GM19452 (cell line): ENCODE measurements at regions not wholly inside any gene's neighbourhood (a gene's known extent, or its start where the extent isn't known, plus 50 kb on each side); places are given as distances from the start of the nearest gene placed in this dataset.

Source experiments
- ATAC-seq: cut with Tn5 transposase; IDR thresholded peaks from one replicate; pipeline ENCODE4 v1.9.1; 2021; ENCODE audit not compliant: unreplicated experiment

- ATAC-seq: no peak
Observed at GRCh38 chr10:29858702-29859267, 200.6 kb downstream of the JCAD start.

GRCh38 chr10:29857843-29858701 lies 201.3 kb downstream of the JCAD start:
- no peak for ATAC-seq

GRCh38 chr10:29856295-29856694 lies 203.1 kb downstream of the JCAD start:
- ATAC-seq: no peak

GRCh38 chr10:29853913-29854312 lies 205.5 kb downstream of the JCAD start:
- no peak for ATAC-seq

GRCh38 chr10:29851241-29851640 lies 208.1 kb downstream of the JCAD start:
- no peak for ATAC-seq

- no peak for ATAC-seq
Observed at GRCh38 chr10:29850371-29850770, 209.0 kb downstream of the JCAD start.

GRCh38 chr10:29849886-29850285 lies 209.5 kb downstream of the JCAD start:
- no peak for ATAC-seq

GRCh38 chr10:29849126-29849833 lies 210.1 kb downstream of the JCAD start:
- no peak for ATAC-seq

GRCh38 chr10:29846881-29847280 lies 212.1 kb upstream of the SVIL start:
- ATAC-seq: no peak

GRCh38 chr10:29845166-29845565 lies 210.4 kb upstream of the SVIL start:
- no peak for ATAC-seq

- no peak for ATAC-seq
Observed at GRCh38 chr10:29843143-29843542, 208.4 kb upstream of the SVIL start.

GRCh38 chr10:29841724-29842649 lies 207.2 kb upstream of the SVIL start:
- no peak for ATAC-seq

GRCh38 chr10:29840516-29841276 lies 205.9 kb upstream of the SVIL start:
- no peak for ATAC-seq

GRCh38 chr10:29839826-29840515 lies 205.2 kb upstream of the SVIL start:
- no peak for ATAC-seq

GRCh38 chr10:29838539-29838938 lies 203.8 kb upstream of the SVIL start:
- ATAC-seq: no peak

GRCh38 chr10:29837586-29837985 lies 202.8 kb upstream of the SVIL start:
- ATAC-seq: no peak

GRCh38 chr10:29836396-29836795 lies 201.6 kb upstream of the SVIL start:
- no peak for ATAC-seq

- no peak for ATAC-seq
Observed at GRCh38 chr10:29835055-29835454, 200.3 kb upstream of the SVIL start.
